H4 (cell line): ENCODE measurements at regions not wholly inside any gene's neighbourhood (a gene's known extent, or its start where the extent isn't known, plus 50 kb on each side); places are given as distances from the start of the nearest gene placed in this dataset.
"Not testable (repeated sequence)": the region's sequence is repeated elsewhere in the genome, so short reads cannot be mapped to it uniquely, and the experiment has no call there.

Experiments
- DNase-seq: peaks from one replicate; pipeline ENCODE4 v3.0.0-alpha.2; 2015; ENCODE audit warnings: low spot score

DNA sequence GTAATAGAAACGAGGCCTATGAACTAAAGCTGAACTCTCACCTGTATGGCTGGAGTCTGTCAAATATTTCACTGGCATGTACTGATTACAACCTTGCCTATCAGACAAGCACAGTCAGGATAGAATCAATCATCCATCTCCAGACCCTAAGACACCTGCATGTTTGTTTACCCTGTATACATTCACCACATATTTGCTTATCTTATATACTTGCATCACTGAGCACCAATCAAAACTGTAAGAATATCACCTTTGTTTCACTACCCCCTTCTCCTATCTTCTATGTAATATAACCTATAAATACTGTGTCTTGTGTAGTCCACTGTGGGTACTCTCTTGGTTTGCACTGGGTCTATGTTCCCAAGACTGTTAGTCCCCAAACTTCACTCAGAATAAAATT lies 1085.7 kb downstream of the TAF11L14 start:
- no peak for DNase-seq

DNA sequence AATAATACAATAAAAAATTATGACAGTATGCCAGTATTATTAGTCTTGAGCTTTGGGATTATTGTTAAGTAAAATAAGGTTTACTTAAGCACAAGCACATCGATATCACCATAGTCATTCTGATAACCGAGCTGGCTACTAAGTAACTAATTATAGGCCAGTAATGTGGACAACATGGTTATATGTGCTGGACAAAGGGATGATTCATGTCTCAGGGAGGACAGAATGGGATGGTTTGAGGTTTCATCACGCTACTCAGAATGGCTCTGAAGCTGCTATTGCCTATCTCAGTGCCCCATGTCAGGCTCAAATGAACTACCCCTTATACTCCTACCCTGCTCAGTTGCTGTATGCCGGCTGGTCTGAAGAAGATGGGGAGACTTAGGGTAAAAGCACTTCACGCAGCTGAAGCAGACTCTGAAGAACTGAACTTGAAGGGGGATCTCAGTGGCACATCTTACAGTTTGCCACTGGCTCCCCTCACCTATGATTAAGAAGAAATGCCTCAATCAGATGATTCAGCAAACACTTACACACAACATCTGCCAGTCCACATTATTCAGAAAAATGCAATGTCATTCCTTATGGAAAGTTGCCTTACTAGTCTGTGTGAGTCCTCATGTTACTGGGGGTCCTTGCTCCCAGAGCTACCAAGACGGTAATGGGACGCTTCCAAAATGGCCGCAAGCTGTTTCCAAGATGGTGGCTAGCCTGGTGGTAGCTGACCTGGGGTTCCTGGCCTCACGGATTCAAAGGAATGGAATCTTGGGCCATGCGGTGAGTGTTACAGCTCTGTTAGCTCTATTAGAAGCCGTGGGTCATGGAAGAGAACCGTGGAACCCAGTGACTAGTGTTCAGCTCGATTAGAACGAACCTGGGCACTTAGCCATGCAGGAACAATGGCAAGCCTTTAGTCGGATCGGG lies 1098.6 kb downstream of the TAF11L14 start:
- DNase-seq, result no peak

- no peak for DNase-seq
Measured at GRCh38 chr5:18736051-18736398, 1101.8 kb downstream of the TAF11L14 start.

- not testable (repeated sequence) for DNase-seq
Measured at GRCh38 chr5:18736736-18737135, 1102.5 kb downstream of the TAF11L14 start.

GRCh38 chr5:18740301-18740700 lies 1106.0 kb downstream of the TAF11L14 start:
- DNase-seq, result no peak

- no peak for DNase-seq
Measured at GRCh38 chr5:18742830-18743229, 1108.6 kb downstream of the TAF11L14 start.

DNA sequence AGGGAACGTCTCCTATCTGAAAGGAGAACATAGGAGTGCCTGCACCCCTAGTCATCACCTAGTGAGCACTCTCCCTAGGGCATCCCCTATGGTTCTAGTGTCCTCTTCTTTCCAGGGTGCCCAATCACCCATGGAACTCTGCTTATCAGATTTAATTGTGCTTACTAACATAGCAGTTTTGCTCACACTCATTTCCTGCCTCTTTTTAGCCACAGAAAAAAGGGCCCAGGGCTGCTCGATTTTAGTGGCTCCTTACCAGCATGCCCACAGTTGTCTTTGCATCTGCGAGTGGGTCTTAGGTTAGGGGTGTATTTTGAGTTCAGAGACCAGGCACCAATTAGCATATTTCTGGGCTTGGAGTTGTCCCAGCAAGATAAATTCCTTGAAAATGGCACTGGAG lies 1110.2 kb downstream of the TAF11L14 start:
- DNase-seq, result no peak

GRCh38 chr5:18745042-18745987 lies 1111.1 kb downstream of the TAF11L14 start:
- DNase-seq, result peak; percentile 59

GRCh38 chr5:18745988-18746615 lies 1111.8 kb downstream of the TAF11L14 start:
- peak; percentile 81 for DNase-seq

DNA sequence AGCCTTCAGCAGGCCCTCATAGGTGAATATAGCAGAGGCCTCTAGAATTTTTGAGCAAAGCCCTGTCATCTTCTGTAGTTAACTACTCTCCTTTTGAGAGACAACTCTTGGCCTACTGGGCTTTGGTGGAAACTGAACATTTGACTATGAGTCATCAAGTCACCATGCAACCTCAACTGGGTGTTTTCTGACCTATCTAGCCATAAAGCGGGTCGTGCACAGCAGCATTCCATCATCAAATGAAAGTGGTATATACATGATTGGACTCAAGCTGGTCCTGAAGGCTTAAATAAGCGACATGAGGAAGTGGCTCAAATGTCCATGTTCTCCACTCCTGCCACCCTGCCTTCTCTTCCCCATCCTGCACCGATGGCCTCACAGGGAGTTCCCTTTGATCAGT lies 1115.5 kb downstream of the TAF11L14 start:
- no peak for DNase-seq

- no peak for DNase-seq
Measured at GRCh38 chr5:18752317-18752716, 1118.1 kb downstream of the TAF11L14 start.

DNA sequence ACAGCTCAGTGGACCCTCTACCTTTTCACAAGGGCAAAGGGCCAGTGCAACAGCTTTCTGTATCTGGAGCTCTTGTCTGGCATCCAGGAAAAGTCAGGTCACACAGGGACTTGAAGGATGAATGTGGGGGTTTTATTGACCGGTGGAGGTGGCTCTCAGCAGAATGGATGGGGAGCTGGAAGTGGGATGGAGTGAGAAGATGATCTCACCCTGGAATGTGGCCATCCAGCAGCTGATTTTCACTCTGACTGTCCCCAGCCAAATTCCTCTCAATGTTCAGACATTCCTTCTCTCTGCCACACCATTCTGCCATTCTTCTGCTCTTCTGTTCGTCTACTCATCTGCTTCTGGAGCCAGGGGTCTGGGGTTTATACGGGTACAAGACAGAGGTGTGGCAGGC lies 1119.9 kb downstream of the TAF11L14 start:
- no peak for DNase-seq

DNA sequence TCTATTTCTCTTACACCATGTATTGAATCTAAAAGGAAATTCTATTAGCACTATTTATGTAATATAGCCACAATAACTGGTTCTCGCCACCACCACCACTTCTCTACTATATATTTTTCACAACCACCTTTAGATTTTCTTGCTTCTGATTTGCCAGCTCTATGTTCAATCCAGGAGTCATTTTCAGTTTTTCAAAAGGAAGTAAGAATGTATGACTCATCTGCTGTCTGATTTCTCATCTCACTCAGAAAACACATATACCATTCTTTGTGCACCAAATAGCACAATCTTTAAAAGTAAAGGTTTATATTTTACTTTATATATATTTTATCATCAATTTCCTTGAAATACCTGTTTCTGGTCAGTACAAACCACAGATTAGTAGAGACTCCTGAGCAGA lies 1127.5 kb downstream of the TAF11L14 start:
- no peak for DNase-seq

DNA sequence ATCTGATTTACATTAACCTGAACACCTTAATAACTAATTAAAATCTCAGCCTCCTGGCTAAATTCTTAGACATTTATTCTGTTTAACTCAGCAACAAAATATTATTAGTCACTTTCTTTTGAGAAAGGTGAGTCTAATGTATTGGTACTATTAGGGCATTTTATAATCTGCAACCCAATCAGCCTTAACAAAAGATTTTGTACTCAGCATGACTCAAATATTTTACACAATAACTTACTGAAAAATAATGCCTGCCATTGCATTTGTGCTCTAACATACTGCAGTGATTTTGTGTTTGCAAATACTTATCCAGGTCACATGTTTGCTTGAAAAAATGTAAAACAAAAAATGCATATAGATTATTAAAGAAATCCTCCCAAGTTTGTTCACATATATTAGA lies 1129.9 kb downstream of the TAF11L14 start:
- no peak for DNase-seq

DNA sequence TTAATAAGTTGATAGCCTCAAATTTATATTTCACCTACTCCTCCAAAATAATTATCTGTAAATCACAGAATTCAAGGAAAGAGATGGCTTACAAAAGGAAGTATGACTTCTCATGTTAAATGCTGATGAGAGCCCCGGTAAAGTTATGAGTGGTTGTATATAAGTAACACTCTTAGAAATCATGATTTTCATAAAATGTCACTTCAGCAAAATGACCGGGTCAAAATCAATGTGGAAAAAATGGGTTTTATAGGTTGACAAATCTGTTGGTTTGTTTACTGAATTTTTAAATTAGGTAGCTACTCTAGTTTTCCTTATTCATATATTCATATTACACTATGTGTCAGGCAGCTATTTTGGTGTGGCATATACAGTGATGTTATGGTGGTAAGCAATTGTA lies 1131.0 kb downstream of the TAF11L14 start:
- DNase-seq, result no peak

DNA sequence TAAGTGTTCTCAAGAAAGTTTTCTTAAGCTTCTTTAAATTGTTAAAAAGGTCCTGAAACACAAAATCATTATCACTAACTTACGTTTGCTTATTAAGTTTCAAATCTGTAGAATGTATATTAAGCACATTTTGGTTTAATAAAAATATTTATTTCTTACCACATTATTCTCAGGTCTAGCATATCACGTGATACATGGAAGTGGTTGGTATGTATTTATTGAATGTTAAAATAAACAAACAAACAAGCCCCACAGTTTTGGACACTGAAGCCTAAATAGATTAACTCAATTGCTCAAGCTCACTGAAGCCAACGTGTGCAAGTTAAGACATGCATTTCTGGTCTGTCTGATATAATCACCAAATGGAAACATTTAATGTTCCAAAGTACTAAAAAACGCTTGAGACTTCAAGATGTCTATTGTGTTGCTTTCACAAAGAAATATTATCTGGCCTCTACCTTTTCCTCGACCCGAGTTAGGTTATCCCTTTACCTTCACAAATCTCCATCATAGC lies 1136.9 kb downstream of the TAF11L14 start:
- no peak for DNase-seq

- DNase-seq, result peak; percentile 88
Measured at GRCh38 chr5:18772475-18772874, 1138.2 kb downstream of the TAF11L14 start.

DNA sequence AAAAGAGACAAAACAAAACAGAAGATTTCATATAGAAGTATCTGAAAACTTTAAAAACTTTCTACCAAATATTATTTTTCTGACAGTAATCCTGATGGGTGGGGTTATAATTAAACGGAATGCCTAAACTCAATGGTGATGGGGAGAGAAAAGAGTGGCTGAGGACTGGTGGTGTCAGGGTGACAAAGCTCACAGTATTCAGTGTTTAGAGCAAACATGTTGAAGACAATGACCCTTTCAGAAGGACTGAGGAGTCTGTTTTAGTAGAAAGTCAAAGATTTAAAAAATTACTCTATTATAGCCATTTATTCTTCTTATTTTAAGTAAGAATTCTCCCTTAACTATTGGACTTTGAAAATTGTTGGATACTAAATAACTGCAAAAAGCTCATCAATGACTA lies 1144.0 kb downstream of the TAF11L14 start:
- no peak for DNase-seq

GRCh38 chr5:18789218-18789998 lies 1155.1 kb downstream of the TAF11L14 start:
- DNase-seq, result no peak

DNA sequence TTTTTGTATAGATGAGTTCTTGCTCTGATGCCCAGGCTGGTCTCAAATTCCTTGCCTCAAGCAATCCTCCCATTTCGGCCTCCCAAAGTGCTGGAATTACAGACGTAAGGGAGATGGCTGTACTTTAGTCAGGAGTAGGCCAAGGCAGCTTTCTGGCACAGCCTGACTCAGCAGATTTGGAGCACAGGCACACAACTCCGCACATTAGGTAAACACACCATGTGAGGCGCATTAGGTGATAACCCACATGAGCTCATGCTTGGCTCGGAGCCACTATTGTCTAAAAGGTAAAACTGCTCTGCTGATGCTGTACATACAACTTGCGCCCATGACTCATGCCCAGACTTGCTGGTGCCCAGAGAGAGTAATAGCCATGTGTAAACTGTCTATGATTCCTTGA lies 1157.9 kb downstream of the TAF11L14 start:
- DNase-seq, result peak; percentile 99

GRCh38 chr5:18797222-18797621 lies 1163.0 kb downstream of the TAF11L14 start:
- DNase-seq, result peak; percentile 57
